GM21447 (cell line): ENCODE measurements at regions not wholly inside any gene's neighbourhood (a gene's known extent, or its start where the extent isn't known, plus 50 kb on each side); places are given as distances from the start of the nearest gene placed in this dataset.

Experiments
- ATAC-seq: cut with Tn5 transposase; IDR thresholded peaks from one replicate; pipeline ENCODE4 v1.9.1; 2021; ENCODE audit not compliant: unreplicated experiment

DNA sequence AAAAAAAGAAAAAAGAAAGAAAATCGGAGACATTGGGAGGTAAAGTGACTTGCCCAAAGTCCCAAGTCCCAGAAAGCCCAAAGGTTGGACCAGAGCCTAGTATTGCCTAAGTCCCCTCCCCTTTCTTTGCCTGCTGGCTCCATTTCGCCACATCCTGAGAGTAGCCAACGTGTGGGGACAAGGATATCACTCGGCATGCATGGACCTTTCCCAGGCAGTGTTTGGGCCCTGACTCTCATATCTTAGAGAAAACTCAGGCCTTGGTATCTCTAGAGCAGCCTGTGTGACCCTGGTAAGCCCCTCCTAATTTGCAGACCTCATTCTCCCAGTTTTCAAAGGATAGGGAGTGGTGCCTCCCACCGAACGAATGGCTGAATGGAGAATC, 294.2 kb upstream of the ZMIZ1 start:
- no peak for ATAC-seq

DNA sequence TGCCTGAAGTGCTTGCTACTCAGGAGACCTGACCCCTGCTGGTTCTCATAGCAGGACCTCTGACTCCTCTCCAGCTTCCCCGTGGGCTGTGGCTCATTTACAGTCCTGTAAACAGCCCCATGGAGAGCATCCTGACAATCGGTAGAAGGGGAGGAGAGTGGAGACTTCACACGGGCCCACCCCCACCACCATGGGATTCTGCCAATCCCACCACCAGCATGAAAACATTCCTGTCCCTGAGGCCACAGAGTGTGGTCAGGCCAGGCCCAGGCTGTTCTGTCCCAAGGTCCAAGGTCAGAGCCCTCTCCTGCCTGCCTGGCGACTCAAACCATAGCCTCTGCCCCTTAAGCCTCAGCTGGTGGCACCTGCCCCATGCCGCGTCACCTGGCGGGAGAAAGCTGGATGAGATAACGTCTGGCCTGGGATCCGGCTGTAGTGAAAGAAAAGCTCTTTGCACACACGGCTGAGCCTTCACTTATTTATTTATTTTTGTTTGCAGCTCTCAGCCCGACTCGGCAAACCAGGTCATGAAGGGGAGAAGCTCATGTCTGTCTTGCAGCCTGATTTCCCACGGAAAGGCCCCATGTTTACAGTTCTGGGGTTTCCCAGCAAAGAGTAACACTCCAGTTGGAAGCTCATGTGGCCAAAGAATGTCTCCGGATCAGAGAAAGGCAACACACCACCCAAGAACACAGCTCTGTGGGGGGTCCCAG, 293.6 kb upstream of the ZMIZ1 start:
- ATAC-seq: no peak

DNA sequence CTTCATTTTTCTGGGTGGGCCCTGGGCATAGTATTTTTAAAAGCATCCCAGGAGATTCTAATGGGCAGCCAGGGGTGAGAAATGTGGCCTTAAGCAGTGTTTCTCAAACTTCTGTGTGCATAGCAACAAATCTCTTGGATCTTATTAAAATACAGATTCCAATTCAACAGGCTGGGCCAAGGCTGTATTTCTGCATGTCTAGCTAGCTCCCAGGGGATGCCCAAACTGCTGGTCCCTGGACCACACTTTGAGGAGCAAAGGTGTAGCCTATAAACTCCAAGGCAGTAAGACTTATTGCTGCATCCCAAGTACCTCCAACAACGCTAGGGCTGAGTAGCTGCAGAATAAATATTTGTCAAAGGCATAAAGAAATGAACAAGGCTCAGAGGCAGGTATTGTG, 292.9 kb upstream of the ZMIZ1 start:
- no peak for ATAC-seq

DNA sequence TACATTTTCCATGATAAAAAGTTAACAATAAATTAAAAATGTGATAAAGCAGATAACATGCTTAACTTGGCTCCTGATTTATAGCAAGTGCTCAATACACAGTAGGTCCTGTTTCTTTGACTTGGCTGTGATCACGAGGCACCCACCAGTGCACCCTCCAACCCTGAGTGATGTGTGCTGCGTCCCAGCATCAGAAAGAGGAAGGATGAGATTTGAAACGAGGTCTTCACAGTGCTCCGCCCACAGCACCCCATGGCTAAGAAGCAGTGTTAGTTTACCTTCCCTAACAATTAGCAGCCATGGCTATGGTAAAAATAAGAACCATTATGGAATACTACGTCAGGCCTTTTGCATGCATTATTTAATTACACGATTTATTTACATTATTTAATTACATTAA, 292.0 kb upstream of the ZMIZ1 start:
- no peak for ATAC-seq

DNA sequence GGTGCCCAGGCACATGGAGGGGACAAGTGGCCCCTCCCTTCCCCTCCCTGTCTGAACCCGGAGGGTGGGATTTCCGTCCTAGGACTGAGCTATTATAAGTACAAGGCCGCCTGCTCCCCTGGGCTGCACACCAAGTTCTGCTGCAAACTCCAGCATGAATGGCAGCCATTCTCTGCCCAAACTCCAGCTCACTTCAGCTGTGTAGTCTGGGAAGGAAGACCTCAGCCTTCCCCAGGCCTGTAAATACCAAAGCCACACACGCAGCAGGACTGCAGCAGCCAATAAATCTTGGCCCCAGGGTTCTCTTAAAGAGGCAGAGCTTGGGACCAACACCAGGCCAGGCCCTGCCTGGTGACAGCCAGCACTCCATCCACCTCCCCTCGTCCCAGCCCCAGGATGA, 291.3 kb upstream of the ZMIZ1 start:
- no peak for ATAC-seq

DNA sequence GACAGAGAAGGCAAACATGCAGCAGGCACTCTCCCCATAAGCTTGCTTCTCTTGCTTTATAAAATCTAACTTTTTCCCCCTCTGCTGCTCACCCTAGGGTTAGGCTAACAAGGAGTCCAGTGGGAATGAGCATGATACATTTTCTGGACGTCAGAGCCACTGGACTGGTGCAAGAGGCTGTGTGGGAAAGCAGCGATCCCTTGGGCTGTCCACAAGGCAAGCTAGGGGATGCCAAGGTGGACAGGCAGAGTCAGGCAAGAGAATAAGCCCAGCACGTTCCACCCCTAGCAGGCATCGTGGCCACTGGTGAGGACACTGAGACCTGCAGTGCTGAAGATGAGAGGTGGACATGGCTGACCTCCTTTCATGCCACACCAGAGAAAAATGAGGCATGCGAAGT, 290.9 kb upstream of the ZMIZ1 start:
- ATAC-seq: no peak

DNA sequence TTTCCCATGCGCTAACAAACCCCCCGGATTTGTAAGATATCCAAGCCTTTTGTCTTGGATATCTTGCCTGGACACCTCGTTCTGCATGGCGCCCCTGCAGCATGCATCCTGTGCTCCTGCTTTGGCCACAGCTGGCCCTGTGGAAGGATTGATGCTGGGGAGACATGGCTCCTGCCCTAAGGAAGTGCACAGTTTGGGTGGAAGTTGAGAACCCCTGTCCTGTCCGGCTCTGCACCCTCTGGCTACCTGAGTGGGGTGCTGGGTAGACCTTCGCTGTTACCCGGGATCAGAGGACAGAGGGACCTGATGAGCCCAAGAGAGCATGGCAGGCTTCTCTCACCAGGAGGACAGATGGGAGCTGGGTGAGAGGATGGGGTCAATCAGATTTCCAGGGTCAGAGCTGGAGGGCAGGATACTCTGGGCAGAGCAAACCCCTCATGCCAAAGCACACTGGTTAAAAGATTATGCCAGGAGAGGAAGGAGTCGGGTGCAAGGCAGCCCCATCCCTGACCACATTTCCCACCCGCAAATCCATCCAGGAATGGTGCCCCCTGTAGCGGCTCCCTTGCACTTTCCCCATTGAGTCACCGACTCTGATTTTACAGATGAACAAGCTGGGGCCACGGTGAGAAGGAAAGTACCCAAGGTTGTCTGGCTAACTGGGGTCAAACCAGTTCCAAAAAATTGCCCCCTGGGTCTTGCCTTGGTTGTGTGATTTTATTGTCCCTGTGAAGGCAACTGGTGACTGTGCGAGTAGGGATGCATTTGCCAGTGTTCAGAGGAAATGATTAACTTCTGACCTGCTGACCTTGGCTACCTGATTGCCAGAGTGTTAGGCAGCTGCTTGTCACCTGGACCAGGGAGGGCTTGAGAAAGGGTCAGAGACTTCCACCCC, 290.1 kb upstream of the ZMIZ1 start:
- no peak for ATAC-seq

DNA sequence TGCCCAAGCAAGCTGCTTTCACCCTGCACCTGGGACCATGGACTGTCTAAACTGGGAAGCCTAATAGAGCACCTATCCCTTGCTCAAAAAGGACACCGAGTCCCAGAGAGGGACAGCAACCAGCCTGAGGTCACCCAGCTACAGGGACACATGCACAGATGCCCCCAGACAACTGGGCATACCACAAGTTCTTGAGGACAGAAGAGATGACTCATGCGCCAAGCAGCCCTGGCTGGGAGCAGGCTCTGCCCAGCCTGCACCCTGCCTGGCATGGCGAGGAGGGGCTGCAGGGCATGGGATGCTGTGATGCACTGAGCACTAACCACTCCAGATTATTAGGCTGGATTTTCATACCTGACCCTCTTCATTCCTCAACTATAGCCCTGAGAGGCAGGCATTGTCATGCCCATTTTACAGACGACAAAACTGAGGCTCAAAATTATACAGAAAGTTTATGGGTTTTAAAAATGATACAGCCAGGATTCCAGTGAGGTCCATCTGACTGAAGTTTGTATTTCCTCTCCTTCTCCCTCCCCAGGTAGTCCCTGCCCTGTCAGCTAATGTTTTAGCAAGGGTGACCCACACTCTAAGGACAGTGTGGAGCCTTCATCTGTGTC, 289.3 kb upstream of the ZMIZ1 start:
- no peak for ATAC-seq

DNA sequence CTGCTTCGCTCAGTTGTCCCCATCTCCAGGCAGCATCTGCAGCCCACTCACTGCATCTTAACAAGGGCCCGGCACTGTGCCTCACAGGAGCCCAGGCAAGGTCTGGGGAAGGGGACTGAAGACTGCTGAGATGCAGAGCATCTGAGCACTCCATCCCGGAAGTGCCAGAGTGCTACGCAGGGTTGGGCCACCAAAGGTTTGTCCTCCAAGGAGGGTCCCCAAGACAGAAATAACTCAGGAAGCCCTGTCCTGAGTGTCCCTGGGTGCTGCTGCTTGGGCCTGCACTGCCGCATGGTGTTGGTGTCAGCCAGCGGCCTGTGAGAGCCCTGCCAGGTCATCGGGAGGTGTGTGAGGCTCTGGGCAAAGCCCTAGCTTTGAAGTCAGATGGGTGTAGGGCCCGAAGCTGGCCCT, 288.2 kb upstream of the ZMIZ1 start:
- ATAC-seq: no peak

DNA sequence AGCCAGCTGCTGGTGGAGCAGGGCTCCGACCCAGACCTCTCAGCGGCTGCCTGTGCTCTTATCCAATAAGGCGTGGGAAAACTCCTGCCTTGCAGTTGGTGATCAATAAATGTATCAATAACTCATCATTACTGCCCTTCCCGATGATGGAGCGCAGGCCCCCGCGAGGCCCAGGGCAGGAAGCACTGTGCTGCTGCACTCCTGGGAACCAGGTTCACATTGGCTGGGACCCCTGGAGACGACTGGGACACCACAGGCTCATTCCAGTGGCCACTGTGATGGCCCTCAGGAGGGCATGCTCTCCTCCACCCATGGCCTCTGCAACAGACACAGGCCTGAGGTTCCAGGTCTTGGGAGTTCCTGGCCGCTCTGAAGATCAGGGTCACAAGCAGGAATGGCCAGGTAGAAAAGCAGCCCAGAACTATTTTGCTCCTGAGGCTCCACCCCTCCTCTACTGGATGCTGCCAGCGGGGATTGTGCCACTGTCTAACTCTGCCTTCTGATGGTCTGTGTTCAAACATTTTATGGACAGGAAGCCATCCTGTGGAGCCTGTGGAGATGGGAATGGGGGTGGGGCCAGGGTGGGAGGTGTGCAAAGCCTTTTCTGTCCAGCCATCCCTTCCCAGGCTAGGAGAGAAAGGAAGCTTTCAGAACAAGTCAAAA, 287.4 kb upstream of the ZMIZ1 start:
- ATAC-seq: no peak

DNA sequence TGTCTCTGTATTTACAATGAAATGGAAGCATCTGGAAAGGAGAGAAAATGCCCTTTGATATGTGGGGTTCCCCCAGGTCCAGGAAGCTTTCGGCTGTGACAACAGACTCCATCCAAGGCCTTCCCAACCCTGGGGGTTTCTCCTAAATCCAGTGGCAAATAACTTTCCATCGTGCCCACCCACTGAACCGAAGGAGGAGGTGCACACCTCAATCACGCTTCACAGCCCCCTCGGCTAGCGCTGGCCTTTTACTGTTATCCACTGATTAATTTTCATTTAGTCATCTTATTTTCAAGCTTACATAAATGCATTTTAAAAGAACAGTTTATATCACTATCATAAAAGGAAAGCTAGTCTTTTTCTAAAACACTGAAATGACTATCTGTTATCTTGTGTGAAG, 286.8 kb upstream of the ZMIZ1 start:
- ATAC-seq: no peak

DNA sequence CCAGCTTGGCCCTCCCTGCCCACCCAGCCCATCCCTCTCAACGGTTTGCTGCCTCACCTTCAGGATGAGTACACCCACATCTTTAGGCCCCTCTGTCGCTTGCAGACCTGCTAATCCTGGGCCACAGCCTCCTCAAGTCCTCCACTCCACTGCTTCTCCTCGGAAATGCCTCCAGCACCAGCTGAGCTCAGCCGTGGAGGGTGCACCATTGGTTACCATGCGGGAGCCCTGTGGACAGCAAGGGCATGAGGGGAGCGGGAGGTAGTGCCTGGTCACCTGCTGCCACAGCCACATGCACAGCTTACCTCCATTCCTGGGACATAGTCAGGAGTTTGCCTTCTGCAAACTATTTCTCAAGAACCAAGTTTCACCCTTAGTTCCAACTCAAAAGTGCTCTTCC, 286.3 kb upstream of the ZMIZ1 start:
- no peak for ATAC-seq

DNA sequence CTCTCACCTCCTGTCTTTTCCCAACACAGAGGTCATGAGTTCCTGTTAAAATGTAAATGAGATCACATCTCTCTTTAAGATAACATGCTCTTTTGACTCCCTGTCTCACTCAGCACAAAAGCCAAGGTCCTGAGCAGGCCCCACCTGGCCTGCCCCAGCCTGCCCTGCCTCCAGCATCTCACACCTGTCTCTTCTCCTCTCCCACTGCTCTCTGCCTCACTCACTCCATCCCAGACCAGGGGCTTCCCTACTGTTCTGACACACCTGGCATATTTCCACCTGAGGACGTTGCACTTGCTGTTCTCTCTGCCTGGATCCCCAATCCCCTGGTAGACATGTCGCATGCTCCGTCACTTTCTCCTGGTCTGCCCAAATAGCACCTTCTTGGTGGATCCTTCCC, 285.0 kb upstream of the ZMIZ1 start:
- ATAC-seq: no peak

DNA sequence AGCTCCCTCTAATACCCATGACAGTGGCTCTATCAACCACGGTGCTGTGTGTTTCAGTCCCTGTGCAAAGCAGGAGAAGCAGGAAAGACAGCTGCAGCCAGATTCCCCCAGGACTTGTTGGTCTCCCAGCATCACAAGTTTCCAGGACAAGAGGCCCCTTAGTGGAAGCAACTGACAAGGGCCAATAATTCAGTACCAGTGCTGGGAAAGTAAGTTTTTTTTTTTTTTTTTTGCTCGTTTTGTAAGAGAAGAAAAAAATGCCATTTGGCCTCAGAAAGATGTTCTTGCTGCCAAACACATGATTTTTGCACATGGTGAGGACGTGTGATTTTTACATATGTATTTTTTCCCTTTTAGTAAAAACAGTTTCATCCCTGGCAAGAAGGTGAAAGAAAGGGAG, 284.2 kb upstream of the ZMIZ1 start:
- no peak for ATAC-seq

DNA sequence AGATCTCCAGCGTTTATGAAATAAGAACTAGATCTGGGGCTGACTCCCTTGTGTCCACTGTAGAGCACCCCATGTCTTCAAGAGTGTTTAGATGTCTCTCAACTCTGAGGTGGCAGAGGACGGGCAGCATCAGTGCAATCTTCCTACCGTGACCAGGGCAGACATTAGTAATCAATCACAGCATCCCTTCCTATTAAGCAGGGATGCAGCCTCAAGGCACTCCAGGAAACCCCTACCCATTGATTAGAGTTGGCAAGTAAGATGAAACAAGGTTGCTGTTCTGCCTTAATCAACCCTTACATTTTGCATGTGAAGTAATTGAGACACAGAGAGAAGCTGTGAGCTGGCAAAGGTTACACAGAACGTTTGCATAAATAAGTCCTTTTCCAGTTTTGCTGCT, 283.7 kb upstream of the ZMIZ1 start:
- ATAC-seq: no peak

DNA sequence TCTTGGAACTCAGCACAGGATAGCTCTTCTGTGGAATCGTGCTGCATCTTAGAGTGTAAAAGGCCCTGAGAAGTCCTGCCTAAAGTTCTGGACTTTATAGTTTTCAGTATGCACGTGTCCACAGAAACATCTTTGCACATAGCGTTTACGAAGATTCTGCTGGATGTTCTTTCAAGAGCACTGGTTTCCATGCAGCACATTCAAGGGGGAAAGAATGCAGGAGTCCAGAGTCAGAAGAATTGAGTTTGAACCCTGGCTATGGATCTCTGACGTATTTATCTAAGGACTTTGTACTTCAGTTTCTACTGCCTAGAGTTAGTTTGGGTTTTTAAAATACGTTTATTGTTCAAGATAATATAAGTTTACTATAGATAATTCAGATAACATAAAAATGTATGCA, 282.8 kb upstream of the ZMIZ1 start:
- no peak for ATAC-seq

DNA sequence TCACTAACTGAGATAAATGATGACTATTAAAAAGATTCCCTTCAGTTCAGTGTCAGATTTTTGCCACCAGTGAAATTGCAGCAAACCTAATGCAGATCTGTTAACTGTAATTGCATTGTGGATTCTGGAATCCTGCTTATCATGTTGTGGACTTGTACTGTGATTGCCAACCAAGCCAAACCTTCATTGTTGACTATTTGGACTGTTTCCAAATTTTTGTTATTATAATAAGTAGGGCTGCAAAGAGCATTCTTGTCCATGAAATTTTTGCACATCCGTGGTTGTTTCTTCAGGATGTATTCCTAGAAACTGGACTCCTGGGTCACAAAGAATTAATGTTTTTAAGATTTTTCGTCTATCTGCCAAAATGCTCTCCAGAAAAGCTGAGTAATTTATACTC, 281.6 kb upstream of the ZMIZ1 start:
- ATAC-seq: no peak

DNA sequence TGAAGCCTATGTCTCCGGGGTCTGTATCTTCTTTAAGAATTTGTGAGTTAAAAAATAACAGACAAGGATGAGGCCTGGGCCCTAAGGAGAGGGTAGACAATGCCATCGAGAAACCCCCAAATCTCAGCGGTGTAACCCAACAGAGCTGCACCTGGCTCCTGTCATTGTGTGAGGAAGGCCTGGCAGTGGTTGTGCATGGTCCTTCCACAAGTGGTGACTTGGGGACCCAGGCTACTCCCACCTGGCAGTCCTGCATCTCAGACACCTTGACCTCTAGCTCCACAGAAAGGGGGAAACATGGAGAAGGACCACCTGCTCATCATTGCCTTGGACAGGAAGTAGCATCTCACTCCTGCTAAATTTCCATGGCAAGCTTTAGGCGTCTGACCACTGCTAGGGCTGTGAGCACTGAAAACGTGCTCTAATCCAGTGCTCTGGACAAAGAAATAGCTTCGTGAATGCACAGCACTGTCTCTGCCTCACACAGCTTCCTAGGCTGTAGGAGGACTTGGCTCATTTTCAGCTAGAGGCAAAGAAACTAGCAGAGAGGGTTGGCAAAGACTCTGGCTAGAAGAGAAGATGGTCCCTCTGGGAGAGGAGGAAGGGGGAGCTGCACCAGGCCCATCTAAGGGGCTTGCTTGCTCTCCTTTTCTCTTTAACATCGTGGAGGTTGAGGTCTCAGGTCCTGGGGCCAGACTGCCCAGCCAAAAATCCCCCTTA, 273.9 kb upstream of the ZMIZ1 start:
- no peak for ATAC-seq

DNA sequence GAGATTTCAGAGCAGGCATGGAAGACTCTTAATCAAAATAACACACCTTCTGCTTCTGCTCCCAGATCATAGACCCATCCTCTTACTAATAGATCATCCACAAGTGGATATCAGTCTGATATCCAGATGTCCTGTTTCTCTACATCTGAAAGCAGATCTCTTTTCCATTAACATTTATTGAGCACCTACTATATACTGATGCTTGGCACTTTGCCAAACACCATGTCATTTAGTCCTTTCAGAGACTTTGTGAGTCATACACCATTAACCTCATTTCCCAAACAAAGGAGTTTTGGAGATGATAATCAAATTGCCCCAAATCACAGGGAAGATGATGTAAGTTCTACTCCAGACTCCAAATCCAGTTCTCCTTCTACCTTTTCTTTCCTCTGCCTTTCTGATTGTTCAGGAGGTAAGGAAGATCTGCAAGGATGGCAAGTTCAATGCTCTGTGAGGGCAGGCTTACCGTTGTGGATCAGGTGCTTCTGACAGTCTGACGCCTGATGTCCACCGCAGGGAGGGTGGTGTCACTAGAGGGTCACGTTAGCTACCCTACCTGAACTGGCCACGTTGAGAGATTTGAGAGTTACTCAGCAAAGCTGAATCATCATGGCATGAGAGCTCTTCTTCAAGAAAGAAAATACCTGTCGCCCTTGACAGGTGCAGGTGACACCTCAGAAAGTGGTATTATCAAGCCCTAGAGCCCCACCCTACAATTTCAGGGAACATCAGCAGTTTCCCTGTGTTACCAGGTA, 269.6 kb upstream of the ZMIZ1 start:
- no peak for ATAC-seq

DNA sequence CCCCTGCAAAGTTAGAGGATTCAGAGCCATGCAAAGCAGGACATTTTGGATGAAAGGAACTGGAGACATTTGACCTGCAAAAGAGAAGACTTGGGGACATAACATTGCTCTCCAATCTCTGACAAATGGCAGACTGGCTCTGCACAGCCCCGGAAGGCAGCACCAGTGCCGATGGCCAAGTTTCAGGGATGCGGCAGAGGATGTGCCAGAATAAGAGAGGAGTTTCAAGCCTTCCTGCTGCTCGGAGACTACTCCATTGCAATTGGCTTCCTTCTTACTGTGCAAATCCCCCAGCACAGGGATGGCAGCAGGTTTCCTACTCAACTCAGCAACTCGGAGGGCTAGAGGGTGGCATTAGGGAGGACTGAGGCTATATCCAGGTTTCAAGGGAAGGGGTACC, 268.8 kb upstream of the ZMIZ1 start:
- ATAC-seq: no peak
